Non-pigmented ciliary epithelial cell (primary cell): ENCODE measurements at regions not wholly inside any gene's neighbourhood (a gene's known extent, or its start where the extent isn't known, plus 50 kb on each side); places are given as distances from the start of the nearest gene placed in this dataset.
"Not testable (repeated sequence)": the region's sequence is repeated elsewhere in the genome, so short reads cannot be mapped to it uniquely, and the experiment has no call there.

Experiments
- DNase-seq: peaks from one replicate; pipeline ENCODE4 v3.0.0-alpha.2; 2010; ENCODE audit warnings: low read depth

GRCh38 chr11:80778432-80778831 lies 1337.6 kb upstream of the TENM4 start:
- no peak for DNase-seq

GRCh38 chr11:80773919-80774318 lies 1333.1 kb upstream of the TENM4 start:
- DNase-seq: no peak

GRCh38 chr11:80771017-80771416 lies 1330.2 kb upstream of the TENM4 start:
- no peak for DNase-seq

GRCh38 chr11:80758787-80759186 lies 1318.0 kb upstream of the TENM4 start:
- DNase-seq: no peak

GRCh38 chr11:80748207-80748925 lies 1307.5 kb upstream of the TENM4 start:
- no peak for DNase-seq

- DNase-seq: no peak
Measured at GRCh38 chr11:80746300-80746699, 1305.5 kb upstream of the TENM4 start.

GRCh38 chr11:80745416-80745815 lies 1304.6 kb upstream of the TENM4 start:
- no peak for DNase-seq

- DNase-seq: no peak
Measured at GRCh38 chr11:80733790-80734189, 1293.0 kb upstream of the TENM4 start.

GRCh38 chr11:80733361-80733760 lies 1292.5 kb upstream of the TENM4 start:
- no peak for DNase-seq

- no peak for DNase-seq
Measured at GRCh38 chr11:80727315-80727714, 1286.5 kb upstream of the TENM4 start.

GRCh38 chr11:80726236-80726635 lies 1285.4 kb upstream of the TENM4 start:
- DNase-seq: no peak

- no peak for DNase-seq
Measured at GRCh38 chr11:80724366-80724765, 1283.5 kb upstream of the TENM4 start.

- DNase-seq: no peak
Measured at GRCh38 chr11:80722629-80723028, 1281.8 kb upstream of the TENM4 start.

- DNase-seq: no peak
Measured at GRCh38 chr11:80720295-80720694, 1279.5 kb upstream of the TENM4 start.

GRCh38 chr11:80719292-80719646 lies 1278.4 kb upstream of the TENM4 start:
- DNase-seq: no peak

- no peak for DNase-seq
Measured at GRCh38 chr11:80718611-80719291, 1277.9 kb upstream of the TENM4 start.

- DNase-seq: no peak
Measured at GRCh38 chr11:80702264-80702663, 1261.4 kb upstream of the TENM4 start.

GRCh38 chr11:80700386-80700785 lies 1259.6 kb upstream of the TENM4 start:
- DNase-seq: no peak

GRCh38 chr11:80699406-80700177 lies 1258.8 kb upstream of the TENM4 start:
- DNase-seq: not testable (repeated sequence)

- no peak for DNase-seq
Measured at GRCh38 chr11:80698637-80699036, 1257.8 kb upstream of the TENM4 start.

GRCh38 chr11:80694385-80694784 lies 1253.6 kb upstream of the TENM4 start:
- DNase-seq: no peak

- DNase-seq: no peak
Measured at GRCh38 chr11:80687941-80688340, 1247.1 kb upstream of the TENM4 start.

GRCh38 chr11:80686889-80687288 lies 1246.1 kb upstream of the TENM4 start:
- no peak for DNase-seq
